CD14-positive monocyte (primary cell): ENCODE measurements at regions not wholly inside any gene's neighbourhood (a gene's known extent, or its start where the extent isn't known, plus 50 kb on each side); places are given as distances from the start of the nearest gene placed in this dataset.

Experiments used
- DNase-seq, 3 donors: peaks; one replicate each; pipeline ENCODE4 v3.0.0-alpha.2; 2011 to 2022
- H2AFZ ChIP-seq: 2 replicates; pipeline ENCODE4 v1.6.0; 2012; ENCODE audit warnings: mild to moderate bottlenecking, low read depth, low read length, inconsistent platforms; ENCODE audit not compliant: insufficient read depth, poor library complexity, severe bottlenecking
- H3K27ac ChIP-seq, 2 donors: 1 replicate in 1 of 2; 2 replicates in 1 of 2; pipeline ENCODE4 v1.5.1; 2012 to 2013; ENCODE audit warnings: low read length in 2 of 2, control low read depth in 1 of 2, inconsistent platforms in 1 of 2, low read depth in 1 of 2, mild to moderate bottlenecking in 1 of 2
- H3K27me3 ChIP-seq, 2 donors: one replicate each; pipeline versions ENCODE4 v1.6.0 to v1.6.1; 2011 to 2013; ENCODE audit warnings: low read length in 2 of 2; ENCODE audit not compliant: control insufficient read depth in 2 of 2, insufficient read depth in 2 of 2
- H3K36me3 ChIP-seq, 2 donors: replicated peaks in 1 of 2; 1 replicate in 1 of 2; 2 replicates in 1 of 2; pipeline versions ENCODE4 v1.5.1 to v1.6.1; 2012 to 2013; ENCODE audit warnings: low read length in 2 of 2, control low read depth in 1 of 2, inconsistent platforms in 1 of 2, mild to moderate bottlenecking in 1 of 2; ENCODE audit not compliant: insufficient read depth in 2 of 2, control insufficient read depth in 1 of 2
- H3K4me1 ChIP-seq, 2 donors: 1 replicate in 1 of 2; 2 replicates in 1 of 2; pipeline versions ENCODE4 v1.5.1 to v1.6.1; 2012 to 2013; ENCODE audit warnings: low read length in 2 of 2, control low read depth in 1 of 2, inconsistent platforms in 1 of 2, mild to moderate bottlenecking in 1 of 2, moderate library complexity in 1 of 2; ENCODE audit not compliant: insufficient read depth in 2 of 2, control insufficient read depth in 1 of 2
- H3K4me2 ChIP-seq: replicated peaks from 2 replicates; pipeline ENCODE3; 2012; ENCODE audit warnings: low read length, moderate library complexity, mild to moderate bottlenecking; ENCODE audit not compliant: poor library complexity, severe bottlenecking; ENCODE audit errors: extremely low read depth
- H3K4me3 ChIP-seq, 3 experiments: fragments of 200-600 bp in 1 of 3; sonication (generic) in 1 of 3; replicated peaks in 1 of 3; 1 replicate in 2 of 3; 2 replicates in 1 of 3; pipeline ENCODE4 v1.5.1; 2011 to 2013; ENCODE audit warnings: low read length in 3 of 3, mild to moderate bottlenecking in 3 of 3, control low read depth in 2 of 3, low read depth in 2 of 3, inconsistent platforms in 1 of 3, moderate library complexity in 1 of 3
- H3K79me2 ChIP-seq: 2 replicates; pipeline ENCODE4 v1.6.0; 2012; ENCODE audit warnings: mild to moderate bottlenecking, control low read depth, inconsistent platforms, low read length, moderate library complexity; ENCODE audit not compliant: insufficient read depth
- H3K9ac ChIP-seq: 2 replicates; pipeline ENCODE4 v1.6.0; 2017; ENCODE audit warnings: low read length, mild to moderate bottlenecking; ENCODE audit not compliant: insufficient read depth, poor library complexity, severe bottlenecking
- H3K9me3 ChIP-seq, 2 donors: replicated peaks in 1 of 2; 1 replicate in 1 of 2; 2 replicates in 1 of 2; pipeline versions ENCODE4 v1.5.1 to v1.6.1; 2012 to 2013; ENCODE audit warnings: low read length in 2 of 2, control low read depth in 1 of 2; ENCODE audit not compliant: control insufficient read depth in 1 of 2, insufficient read depth in 1 of 2
- H4K20me1 ChIP-seq: 2 replicates; pipeline ENCODE4 v1.6.0; 2012; ENCODE audit warnings: mild to moderate bottlenecking, low read length, control low read depth, moderate library complexity; ENCODE audit not compliant: insufficient read depth
- H3K27ac Mint-ChIP-seq, 7 donors: one replicate each; pipeline ENCODE4 v1.8.0; 2020; ENCODE audit warnings: mild to moderate bottlenecking in 7 of 7, mixed read lengths in 7 of 7, moderate library complexity in 6 of 7, inconsistent platforms in 2 of 7
- H3K27me3 Mint-ChIP-seq, 3 donors: one replicate each; pipeline ENCODE4 v1.8.0; 2021 to 2022; ENCODE audit warnings: low read depth in 3 of 3, mild to moderate bottlenecking in 3 of 3, mixed read lengths in 3 of 3, moderate library complexity in 3 of 3, inconsistent platforms in 1 of 3
- H3K36me3 Mint-ChIP-seq, 2 donors: one replicate each; pipeline ENCODE4 v1.8.0; 2020; ENCODE audit warnings: mixed read lengths in 2 of 2, inconsistent platforms in 1 of 2, mild to moderate bottlenecking in 1 of 2
- H3K4me1 Mint-ChIP-seq: one replicate; pipeline ENCODE4 v1.8.0; 2020; ENCODE audit warnings: mild to moderate bottlenecking, mixed read lengths
- H3K4me3 Mint-ChIP-seq, 2 donors: one replicate each; pipeline ENCODE4 v1.8.0; 2020; ENCODE audit warnings: mild to moderate bottlenecking in 2 of 2, mixed read lengths in 2 of 2, moderate library complexity in 1 of 2
- H3K9me3 Mint-ChIP-seq, 7 donors: one replicate each; pipeline ENCODE4 v1.8.0; 2020 to 2022; ENCODE audit warnings: mixed read lengths in 7 of 7, mild to moderate bottlenecking in 6 of 7, moderate library complexity in 6 of 7, inconsistent platforms in 2 of 7
- CTCF ChIP-seq: fragments of 200-600 bp; IDR thresholded peaks from one replicate; pipeline ENCODE4 v1.8.0; 2022; ENCODE audit warnings: antibody characterized with exemption, mild to moderate bottlenecking
- WGBS: methylation state at CpG from one replicate; pipeline ENCODE4 v1.1.5; 2013; ENCODE audit warnings: missing lambda C conversion rate; ENCODE audit not compliant: insufficient coverage; 5-methylcytosine and 5-hydroxymethylcytosine counted together
- intact Hi-C, 2 donors: fragments of 100-400 bp; cut with micrococcal nuclease; formaldehyde crosslinking; loops; one replicate each; pipeline versions ENCODE4 v1.15.0 to v1.15.1; 2023

- Histone ChIP-seq H3K79me2 (no peaks in the 10 kb centered on the region), H3K36me3 (no peaks in the 10 kb centered on the region), H3K4me1 (no peaks in the 10 kb centered on the region), H3K27ac (no peak overlapping the region), H4K20me1 (no peaks in the 10 kb centered on the region), H2AFZ (no peak overlapping the region), H3K27me3 (no peaks in the 10 kb centered on the region), H3K4me3 (no peak overlapping the region), H3K9ac (no peak overlapping the region), H3K4me2 (no peak overlapping the region), H3K9me3 (peaks cover 0 to 11% of the 10 kb centered on the region in 2 donors)
- Mint-ChIP-seq H3K27ac (peak overlapping the region in 1 of 7 donors; percentile 17), H3K36me3 (no peaks in the 10 kb centered on the region), H3K4me3 (no peak overlapping the region), H3K4me1 (no peaks in the 10 kb centered on the region), H3K9me3 (peaks cover 0 to 19% (median 8%) of the 10 kb centered on the region in 7 donors), H3K27me3 (peaks cover 3 to 8% (median 5%) of the 10 kb centered on the region in 3 donors)
- no peak for DNase-seq
- intact Hi-C loops = no loop called here
- 90% methylated on average over 2 of the region's 7 CpGs for WGBS
- TF ChIP-seq CTCF = no peak
These were observed 173.3 kb upstream of the MGAT5 start for GRCh38 chr2:134080386-134081089.

GRCh38 chr2:134081238-134081938 is 172.5 kb upstream of the MGAT5 start:
- no peaks in the 10 kb centered on the region for H3K4me1 ChIP-seq
- TF ChIP-seq CTCF = no peak
- H3K27ac ChIP-seq = no peak overlapping the region
- no peaks in the 10 kb centered on the region for H3K79me2 ChIP-seq
- H2AFZ ChIP-seq = no peak overlapping the region
- DNase-seq = no peak
- no peaks in the 10 kb centered on the region for H3K36me3 Mint-ChIP-seq
- no peak overlapping the region for H3K4me3 Mint-ChIP-seq
- no peak overlapping the region for H3K4me3 ChIP-seq
- 86% methylated on average over 2 of the region's 8 CpGs for WGBS
- H4K20me1 ChIP-seq = no peaks in the 10 kb centered on the region
- no peak overlapping the region for H3K27ac Mint-ChIP-seq
- peaks cover 0 to 3% of the 10 kb centered on the region in 2 donors for H3K9me3 ChIP-seq
- H3K27me3 Mint-ChIP-seq = peaks cover 3 to 8% (median 3%) of the 10 kb centered on the region in 3 donors
- no peak overlapping the region for H3K9ac ChIP-seq
- H3K4me1 Mint-ChIP-seq = no peaks in the 10 kb centered on the region
- H3K27me3 ChIP-seq = no peaks in the 10 kb centered on the region
- no peaks in the 10 kb centered on the region for H3K36me3 ChIP-seq
- peaks cover 0 to 11% (median 2%) of the 10 kb centered on the region in 7 donors for H3K9me3 Mint-ChIP-seq
- intact Hi-C loops = no loop called here
- H3K4me2 ChIP-seq = no peak overlapping the region
